ENCODE measurements at regions not wholly inside any gene's neighbourhood (a gene's known extent, or its start where the extent isn't known, plus 50 kb on each side); places are given as distances from the start of the nearest gene placed in this dataset.
"Not testable (repeated sequence)": the region's sequence is repeated elsewhere in the genome, so short reads cannot be mapped to it uniquely, and the experiment has no call there.

- no peak for DNase-seq
These were observed 127.7 kb downstream of the ALDH8A1 start for GRCh38 chr6:134821928-134822864.

GRCh38 chr6:134821397-134821796, 128.5 kb downstream of the ALDH8A1 start:
- no peak for DNase-seq

DNA sequence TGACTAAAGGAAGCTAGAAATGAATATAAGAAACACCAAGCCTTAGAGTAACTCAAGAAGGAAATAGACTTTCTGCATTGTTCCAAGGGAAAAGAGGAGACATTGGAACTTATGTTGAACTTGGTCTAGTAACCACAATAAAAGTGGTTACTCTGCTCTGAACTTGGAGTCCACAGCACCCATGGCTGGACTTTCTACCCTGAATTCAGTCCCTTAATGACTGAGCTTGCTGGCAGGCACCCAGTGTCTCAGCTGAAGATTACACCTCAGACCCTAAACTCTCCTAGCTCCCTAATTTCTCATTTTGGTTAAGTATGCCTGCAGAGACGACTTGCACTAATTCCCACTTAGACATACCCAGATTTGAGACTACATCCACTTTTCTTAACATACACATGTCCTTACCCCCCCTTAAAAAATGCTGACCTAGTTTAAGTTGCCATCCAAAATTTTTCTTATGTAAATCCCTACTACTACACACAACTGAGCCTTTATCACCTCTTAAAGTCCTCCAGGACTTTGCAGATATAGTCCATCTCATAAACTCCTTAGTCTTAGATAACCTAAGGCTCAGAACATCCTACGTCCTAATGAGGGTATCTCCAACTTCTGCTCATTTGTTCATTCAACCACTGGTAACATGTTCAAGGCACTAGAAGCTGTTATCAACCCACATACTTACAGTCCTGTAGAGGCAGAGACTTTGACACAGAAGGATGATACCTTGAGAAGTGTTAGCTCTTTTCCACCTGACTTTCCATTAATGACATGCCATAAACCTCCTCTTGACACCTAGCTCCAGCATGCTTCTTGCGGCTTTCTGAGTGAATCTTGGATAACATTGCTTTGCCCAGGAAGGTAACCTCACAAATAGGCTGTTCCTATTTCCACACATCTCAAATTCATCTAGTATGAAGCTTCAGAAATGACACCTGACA, 129.8 kb downstream of the ALDH8A1 start:
- no peak for DNase-seq

GRCh38 chr6:134819236-134819635, 130.7 kb downstream of the ALDH8A1 start:
- DNase-seq = no peak

GRCh38 chr6:134817448-134817847, 132.5 kb downstream of the ALDH8A1 start:
- DNase-seq = no peak

GRCh38 chr6:134816780-134817179, 133.1 kb downstream of the ALDH8A1 start:
- no peak for DNase-seq

DNA sequence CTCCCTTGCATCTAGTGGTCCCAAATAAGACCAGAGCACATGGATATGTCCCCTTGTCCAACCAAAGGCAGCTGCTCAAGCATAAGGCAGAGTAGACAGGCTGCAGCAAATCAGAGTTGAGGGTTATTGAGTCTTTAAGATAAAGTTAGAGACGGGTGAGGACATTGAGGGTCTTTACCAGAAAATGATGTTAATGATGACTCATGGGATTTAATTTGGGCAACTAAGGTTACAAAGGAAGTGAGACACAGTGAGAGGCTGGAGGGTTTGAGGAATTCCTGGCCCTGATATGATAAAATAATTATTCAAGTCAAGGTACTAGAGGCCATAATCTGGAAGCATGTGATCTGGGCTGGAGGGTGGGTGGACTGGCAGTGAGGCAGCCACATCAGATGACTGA, 133.6 kb downstream of the ALDH8A1 start:
- DNase-seq = no peak

- DNase-seq = no peak
These were observed 135.7 kb downstream of the ALDH8A1 start for GRCh38 chr6:134814076-134814695.

DNA sequence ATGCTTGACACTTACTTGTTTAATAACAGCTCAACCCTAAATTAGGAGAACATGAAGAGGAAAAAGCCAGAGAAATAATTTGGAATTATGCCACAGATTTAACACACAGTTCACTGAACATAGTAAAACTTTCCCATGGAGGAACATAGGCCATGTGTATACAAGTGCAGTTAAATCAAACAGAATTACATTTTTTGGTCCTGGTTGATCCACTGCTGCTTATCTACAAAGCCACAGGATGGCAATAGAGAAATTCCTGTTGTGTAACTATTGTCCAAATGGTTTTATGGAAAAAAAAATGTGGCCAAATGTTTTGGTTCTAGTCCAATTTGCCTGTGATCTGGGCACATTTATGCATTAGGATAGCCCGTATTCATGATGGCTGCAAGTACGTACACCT, 136.8 kb downstream of the ALDH8A1 start:
- DNase-seq = no peak

- DNase-seq = no peak
These were observed 139.5 kb downstream of the ALDH8A1 start for GRCh38 chr6:134810402-134810801.

DNA sequence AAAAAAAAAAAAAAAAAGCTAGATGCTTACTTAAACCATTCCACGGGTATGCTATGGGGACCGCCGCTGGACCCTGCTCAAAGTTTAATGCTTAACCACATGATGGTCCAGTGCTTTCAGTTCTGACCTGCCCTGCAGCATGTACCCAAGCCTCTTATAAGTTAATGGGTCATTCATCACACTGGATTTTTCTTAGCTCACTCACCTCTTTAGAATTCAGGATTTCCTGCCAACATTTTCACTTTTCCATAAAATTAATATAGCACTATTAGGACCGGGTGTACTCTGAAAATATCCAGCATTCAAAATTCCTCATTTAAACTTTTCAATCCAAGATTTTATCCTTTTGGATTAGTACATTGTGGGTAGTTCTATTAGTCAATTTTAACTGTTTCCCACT, 140.8 kb downstream of the ALDH8A1 start:
- DNase-seq = no peak

DNA sequence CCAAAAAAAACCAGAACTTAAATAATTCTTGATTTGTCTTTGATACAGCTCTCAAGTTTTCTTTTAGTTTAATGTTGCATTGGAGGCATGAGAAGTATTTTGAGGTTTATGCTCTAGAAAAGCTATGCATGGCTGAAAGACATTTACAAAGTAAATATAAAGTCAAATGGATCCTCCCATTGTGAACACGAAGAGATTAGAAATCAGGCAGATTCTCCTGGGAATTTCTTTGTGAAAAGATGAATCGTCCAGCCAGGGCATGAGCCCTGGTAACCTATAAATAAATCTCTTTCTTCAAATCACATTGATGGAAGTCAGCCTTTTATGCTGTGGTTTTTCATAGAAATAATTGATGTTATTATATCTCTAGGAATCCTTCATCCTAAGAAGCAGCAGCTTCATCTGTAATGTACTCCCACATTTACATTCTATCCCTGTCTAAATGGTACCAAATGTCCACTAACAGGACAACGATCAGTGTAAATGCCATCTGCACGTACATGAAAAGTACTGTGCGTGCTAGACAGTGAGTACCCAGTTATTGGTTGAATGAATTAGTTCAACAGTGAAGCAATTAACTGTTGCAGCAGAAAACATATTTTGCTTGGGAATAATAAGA, 143.6 kb downstream of the ALDH8A1 start:
- no peak for DNase-seq

GRCh38 chr6:134805168-134805567, 144.7 kb downstream of the ALDH8A1 start:
- DNase-seq = no peak

GRCh38 chr6:134804311-134804710, 145.6 kb downstream of the ALDH8A1 start:
- not testable (repeated sequence) for DNase-seq

GRCh38 chr6:134802426-134803058, 147.4 kb downstream of the ALDH8A1 start:
- no peak for DNase-seq

DNA sequence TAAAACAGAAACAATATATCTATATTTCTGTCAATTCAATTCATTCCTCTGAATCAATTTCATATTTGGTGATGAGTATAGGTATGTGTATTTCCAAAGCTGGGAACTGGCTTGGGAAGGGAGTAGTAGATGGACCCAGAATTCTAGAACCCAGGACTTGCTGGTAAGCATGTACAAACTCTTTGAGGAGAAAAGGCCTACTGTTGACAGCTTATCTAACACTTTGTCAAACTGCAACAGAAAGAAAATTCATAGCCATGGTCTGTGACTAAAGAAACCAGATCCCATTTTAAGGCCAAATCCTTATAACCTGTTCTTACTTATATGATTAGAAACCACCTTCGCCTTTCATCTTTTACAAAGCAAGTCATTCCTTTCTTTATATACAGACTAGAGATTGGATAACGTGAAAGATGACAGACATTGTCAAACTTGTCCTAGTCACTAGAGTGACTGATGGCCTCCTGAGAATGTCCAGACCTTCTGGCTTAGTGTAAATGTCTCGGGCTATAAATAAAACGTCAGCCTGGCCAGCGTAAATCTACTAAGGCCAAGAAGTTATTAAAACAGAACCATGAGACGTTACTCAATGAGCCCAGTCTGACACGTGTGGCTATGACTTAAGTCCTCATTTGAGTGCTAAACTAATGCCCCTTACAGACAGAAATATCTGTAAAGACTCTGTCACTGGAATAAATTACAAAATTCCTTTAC, 152.3 kb downstream of the ALDH8A1 start:
- no peak for DNase-seq

DNA sequence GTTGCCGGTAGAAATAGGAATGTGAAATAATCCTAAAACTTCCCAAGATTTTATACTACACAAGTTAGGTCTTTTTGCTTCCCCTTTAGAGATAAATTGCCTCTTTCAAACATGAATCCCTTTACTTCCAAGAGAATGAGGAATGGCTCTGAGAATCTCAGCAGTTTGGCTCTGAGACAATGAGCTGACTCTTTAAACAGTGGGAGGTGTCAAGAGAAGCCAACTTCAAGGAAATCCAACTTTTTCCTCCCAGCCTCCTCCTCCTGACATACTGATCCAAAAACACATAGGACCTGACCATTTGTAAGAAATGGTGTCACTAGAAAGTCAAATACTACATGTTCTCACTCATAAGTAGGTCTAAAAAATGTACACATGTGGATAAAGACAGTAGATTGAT, 154.2 kb downstream of the ALDH8A1 start:
- no peak for DNase-seq

DNA sequence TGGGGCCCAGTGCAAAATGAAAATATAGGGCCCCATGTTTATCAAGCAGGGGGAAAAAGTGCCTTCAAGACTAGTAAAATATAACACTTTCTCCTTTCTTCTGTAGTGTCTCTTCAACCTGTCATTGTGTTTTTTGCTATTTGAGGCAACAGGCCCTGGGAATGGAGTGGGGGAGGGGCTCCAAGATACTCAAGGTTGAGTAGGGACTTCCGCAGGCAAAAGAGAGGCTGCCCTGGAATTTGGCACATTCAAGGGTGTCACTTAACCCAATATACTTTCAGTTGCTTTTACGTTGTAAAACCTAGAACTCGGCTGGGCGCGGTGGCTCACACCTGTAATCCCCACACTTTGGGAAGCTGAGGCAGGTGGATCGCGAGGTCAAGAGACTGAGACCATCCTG, 154.9 kb downstream of the ALDH8A1 start:
- DNase-seq = no peak

GRCh38 chr6:134791243-134791843, 158.6 kb downstream of the ALDH8A1 start:
- DNase-seq = not testable (repeated sequence)

DNA sequence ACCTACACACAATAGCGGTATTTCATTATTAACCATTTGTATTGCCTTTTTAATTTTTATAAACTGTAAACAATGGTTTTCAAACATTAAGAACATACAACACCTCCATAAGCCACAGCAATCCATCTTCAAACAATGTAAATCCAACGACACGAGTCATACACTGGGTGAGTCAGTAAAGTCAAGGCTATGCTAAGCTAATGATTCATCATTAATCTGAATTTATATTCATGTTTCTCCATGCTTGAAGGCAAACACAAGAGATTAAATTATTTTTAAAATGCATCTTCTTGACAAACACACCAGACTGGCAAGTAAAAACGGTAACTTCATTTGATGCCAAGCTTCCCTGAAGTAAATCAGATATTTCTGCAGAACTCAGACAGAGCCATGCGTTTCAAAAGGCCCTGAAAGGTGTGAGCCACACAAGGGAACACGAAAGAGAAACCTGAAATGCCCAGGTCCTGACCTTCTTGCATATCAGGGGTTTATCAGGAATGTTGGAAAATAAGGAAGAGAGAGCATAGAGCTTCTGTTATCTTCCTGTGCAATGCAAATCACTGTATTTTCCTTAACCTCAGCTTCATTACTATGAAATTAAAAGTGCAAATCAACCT, 162.5 kb downstream of the ALDH8A1 start:
- DNase-seq = no peak

DNA sequence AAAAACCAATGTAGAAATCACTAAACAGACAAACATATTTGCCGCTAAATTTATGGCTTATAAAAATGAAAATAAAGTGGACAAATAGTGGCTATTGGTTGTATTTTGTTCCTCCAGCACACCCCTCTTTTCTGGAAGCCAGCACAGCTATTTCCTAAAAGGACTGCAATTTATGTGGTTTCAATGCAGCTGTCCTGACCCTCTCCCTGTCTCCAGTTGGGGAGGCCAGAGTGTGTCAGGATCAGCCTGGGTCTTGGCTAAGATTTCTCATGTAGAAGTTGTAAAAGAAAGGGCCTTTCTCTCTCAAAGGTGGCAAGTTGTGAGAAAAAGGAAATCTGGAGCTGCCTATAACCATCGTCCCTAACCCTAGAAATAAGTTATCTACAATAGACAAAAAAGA, 165.6 kb downstream of the ALDH8A1 start:
- DNase-seq = no peak
